SK-N-SH (cell line): ENCODE measurements at regions not wholly inside any gene's neighbourhood (a gene's known extent, or its start where the extent isn't known, plus 50 kb on each side); places are given as distances from the start of the nearest gene placed in this dataset.

ENCODE experiments used
- CTCF ChIA-PET: fragments of 300-600, 350-600 bp; formaldehyde crosslinking; extraction: SDS; loops from one replicate; lab custom pipeline; 2021; lab: Yijun Ruan, JAX
- POLR2A ChIA-PET: fragments of 350-600 bp; sonication (Branson Sonifier 250); formaldehyde crosslinking; extraction: SDS; loops from one replicate; lab custom pipeline; 2020; ENCODE audit warnings: antibody characterized with exemption, inconsistent platforms; lab: Yijun Ruan, JAX
- DNase-seq: peaks from one replicate; pipeline ENCODE4 v3.0.0; 2012
- H2AFZ ChIP-seq: fragments of 200-600 bp; sonication (generic); 2 replicates; pipeline ENCODE4 v1.8.1; 2016; ENCODE audit warnings: antibody characterized with exemption, mild to moderate bottlenecking, low read depth
- H3F3A ChIP-seq: fragments of 200-600 bp; sonication (generic); replicated peaks from 2 replicates; pipeline ENCODE3; 2016; ENCODE audit warnings: antibody characterized with exemption, mild to moderate bottlenecking; ENCODE audit not compliant: insufficient read depth
- H3K27ac ChIP-seq, 2 experiments: fragments of 200-500 bp in 1 of 2; fragments of 200-600 bp in 1 of 2; sonication (Bioruptor generic) in 1 of 2; sonication (generic), shearing (Covaris generic) in 1 of 2; 2 replicates each; pipeline versions ENCODE4 v1.5.1 to v1.6.1; 2014 to 2016; ENCODE audit warnings: low read depth in 2 of 2, inconsistent platforms in 1 of 2, low read length in 1 of 2, mild to moderate bottlenecking in 1 of 2, mixed read lengths in 1 of 2
- H3K27me3 ChIP-seq: fragments of 200-600 bp; sonication (generic), shearing (Covaris generic); 2 replicates; pipeline ENCODE4 v1.6.1; 2016; ENCODE audit warnings: mixed run types; ENCODE audit not compliant: insufficient read depth
- H3K36me3 ChIP-seq, 2 experiments: fragments of 200-500 bp in 1 of 2; fragments of 200-600 bp in 1 of 2; sonication (Bioruptor generic) in 1 of 2; sonication (generic) in 1 of 2; replicated peaks in 1 of 2; 2 replicates each; pipeline versions ENCODE3 to v1.5.1; 2014 to 2016; ENCODE audit warnings: low read length in 1 of 2, mild to moderate bottlenecking in 1 of 2; ENCODE audit not compliant: insufficient read depth in 2 of 2, control insufficient read depth in 1 of 2
- H3K4me1 ChIP-seq, 2 experiments: fragments of 200-500 bp in 1 of 2; fragments of 200-600 bp in 1 of 2; sonication (Bioruptor generic) in 1 of 2; sonication (generic), shearing (Covaris generic) in 1 of 2; 2 replicates each; pipeline versions ENCODE4 v1.5.1 to v1.6.1; 2014 to 2016; ENCODE audit warnings: low read depth in 1 of 2, low read length in 1 of 2, mixed run types in 1 of 2; ENCODE audit not compliant: insufficient read depth in 2 of 2, control insufficient read depth in 1 of 2
- H3K4me2 ChIP-seq: fragments of 200-600 bp; sonication (generic), shearing (Covaris generic); 2 replicates; pipeline ENCODE4 v1.6.1; 2017; ENCODE audit warnings: mixed run types
- H3K4me3 ChIP-seq, 2 experiments: fragments of 200-500 bp in 1 of 2; fragments of 200-600 bp in 1 of 2; sonication (Bioruptor generic) in 1 of 2; sonication (generic), shearing (Covaris generic) in 1 of 2; 2 replicates each; pipeline versions ENCODE4 v1.5.1 to v1.8.1; 2014 to 2016; ENCODE audit warnings: low read depth in 2 of 2, inconsistent platforms in 1 of 2, low read length in 1 of 2, mild to moderate bottlenecking in 1 of 2, mixed read lengths in 1 of 2, moderate library complexity in 1 of 2
- H3K79me2 ChIP-seq: fragments of 200-600 bp; sonication (generic); 2 replicates; pipeline ENCODE4 v1.8.1; 2017; ENCODE audit warnings: mild to moderate bottlenecking; ENCODE audit not compliant: insufficient read depth
- H3K9ac ChIP-seq: fragments of 200-600 bp; sonication (generic); 2 replicates; pipeline ENCODE4 v1.6.1; 2017; ENCODE audit warnings: mixed run types
- H3K9me2 ChIP-seq: fragments of 200-600 bp; sonication (generic); 2 replicates; pipeline ENCODE4 v1.6.1; 2017; ENCODE audit warnings: mixed run types
- H3K9me3 ChIP-seq: fragments of 200-600 bp; sonication (generic); 2 replicates; pipeline ENCODE4 v1.6.1; 2017; ENCODE audit warnings: mixed run types, mild to moderate bottlenecking, moderate library complexity
- H4K20me1 ChIP-seq: fragments of 200-600 bp; sonication (generic); 2 replicates; pipeline ENCODE4 v1.6.1; 2017; ENCODE audit warnings: mild to moderate bottlenecking, mixed run types; ENCODE audit not compliant: insufficient read depth
- CHD2 ChIP-seq: fragments of 150-350 bp; IDR thresholded peaks from 2 replicates; pipeline ENCODE4 v1.6.1; 2018; ENCODE audit warnings: low read length; ENCODE audit not compliant: partially characterized antibody
- ELF1 ChIP-seq: IDR thresholded peaks from 2 replicates; pipeline ENCODE4 v1.4.0; 2012
- FOSL2 ChIP-seq: IDR thresholded peaks from 2 replicates; pipeline ENCODE4 v1.4.0; 2012; ENCODE audit warnings: low read depth, mild to moderate bottlenecking, moderate library complexity, borderline replicate concordance
- FOXJ3 ChIP-seq: sonication (generic); formaldehyde crosslinking; IDR thresholded peaks from 2 replicates; pipeline ENCODE4 v1.5.1; 2020; ENCODE audit warnings: mild to moderate bottlenecking, missing genetic modification reagents
- FOXM1 ChIP-seq: IDR thresholded peaks from 2 replicates; pipeline ENCODE4 v1.4.0; 2012; ENCODE audit warnings: low read depth, mild to moderate bottlenecking
- GABPA ChIP-seq: IDR thresholded peaks from 2 replicates; pipeline ENCODE4 v1.4.0; 2012; ENCODE audit warnings: low read depth, mild to moderate bottlenecking
- JUND ChIP-seq: IDR thresholded peaks from 2 replicates; pipeline ENCODE4 v1.4.0; 2012
- MXI1 ChIP-seq: IDR thresholded peaks from 2 replicates; pipeline ENCODE4 v1.6.1; 2012; ENCODE audit warnings: mild to moderate bottlenecking, low read depth, low read length, improper control_type of control experiment
- NRF1 ChIP-seq: IDR thresholded peaks from 2 replicates; pipeline ENCODE4 v1.6.1; 2012; ENCODE audit warnings: low read depth, mild to moderate bottlenecking, low read length
- POLR2AphosphoS5 ChIP-seq: IDR thresholded peaks from 2 replicates; pipeline ENCODE4 v1.6.1; 2012; ENCODE audit warnings: low read depth, low read length
- RAD21 ChIP-seq: IDR thresholded peaks from 2 replicates; pipeline ENCODE4 v1.6.1; 2012; ENCODE audit warnings: mild to moderate bottlenecking, low read length
- RXRA ChIP-seq: IDR thresholded peaks from 2 replicates; pipeline ENCODE4 v1.4.0; 2012; ENCODE audit warnings: low read depth, mild to moderate bottlenecking, borderline replicate concordance
- SIN3A ChIP-seq: IDR thresholded peaks from 2 replicates; pipeline ENCODE4 v1.6.1; 2012; ENCODE audit warnings: low read depth, mild to moderate bottlenecking, low read length, moderate library complexity, borderline replicate concordance
- TAF1 ChIP-seq: IDR thresholded peaks from 2 replicates; pipeline ENCODE4 v1.6.1; 2012; ENCODE audit warnings: low read depth, mild to moderate bottlenecking, low read length, moderate library complexity, borderline replicate concordance
- TCF12 ChIP-seq: IDR thresholded peaks from 2 replicates; pipeline ENCODE4 v1.4.0; 2012
- WGBS: methylation state at CpG from one replicate; pipeline ENCODE4 v1.1.6; 2017; ENCODE audit warnings: low lambda C conversion rate; 5-methylcytosine and 5-hydroxymethylcytosine counted together
- TF ChIP-seq, protein P1 (sequence below): IDR thresholded peaks from 2 replicates; pipeline ENCODE4 v1.4.0; 2012; ENCODE audit warnings: low read depth
- TF ChIP-seq, protein P2 (sequence below): IDR thresholded peaks from 2 replicates; pipeline ENCODE4 v1.4.0; 2012; ENCODE audit warnings: low read depth, borderline replicate concordance
- TF ChIP-seq, protein P3 (sequence below): IDR thresholded peaks from 2 replicates; pipeline ENCODE4 v1.6.1; 2012; ENCODE audit warnings: mild to moderate bottlenecking, low read depth, low read length, moderate library complexity
- TF ChIP-seq, protein P4 (sequence below): fragments of 150-350 bp; IDR thresholded peaks from 2 replicates; pipeline ENCODE4 v1.6.1; 2017; ENCODE audit warnings: antibody characterized with exemption, low read length, low read depth, borderline replicate concordance
- TF ChIP-seq, protein P5 (sequence below): fragments of 150-350 bp; IDR thresholded peaks from 2 replicates; pipeline ENCODE4 v1.6.1; 2016; ENCODE audit warnings: mild to moderate bottlenecking, low read depth, low read length

DNA sequence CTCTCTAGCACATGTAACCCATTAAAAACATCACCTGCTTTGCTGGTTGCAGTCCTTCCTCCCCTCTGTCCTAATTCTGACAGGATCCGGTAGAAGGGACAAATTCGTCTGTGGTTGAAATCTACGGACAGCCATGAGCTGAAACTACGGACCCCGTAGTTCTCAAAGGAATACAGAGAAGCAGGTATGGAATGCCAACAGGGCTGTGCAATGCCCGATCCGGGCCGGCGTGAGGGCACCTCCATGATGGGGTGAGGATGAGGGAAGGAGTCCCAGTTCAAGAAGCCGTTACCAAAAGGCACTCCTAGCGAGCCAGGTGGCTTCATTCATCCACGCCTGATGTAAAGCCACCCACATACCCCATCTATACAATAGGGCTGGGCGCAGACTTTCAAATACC is 160.0 kb upstream of the NSMCE3 start:
- H2AFZ ChIP-seq: no peak overlapping the region
- WGBS: 56% methylated on average over 13 of the region's 13 CpGs
- ChIA-PET POLR2A (no interaction called here), CTCF (no interaction called here)
- H3K9ac ChIP-seq: no peak overlapping the region
- no peak overlapping the region for H3K27ac ChIP-seq
- H3K27me3 ChIP-seq: no peaks in the 10 kb centered on the region; the same call in 1 of the 2 replicates
- H3K79me2 ChIP-seq: no peaks in the 10 kb centered on the region
- no peak for DNase-seq
- no peak overlapping the region for H3K4me3 ChIP-seq
- no peaks in the 10 kb centered on the region for H3K36me3 ChIP-seq
- H3K9me2 ChIP-seq: no peaks in the 10 kb centered on the region
- no peaks in the 10 kb centered on the region for H3K9me3 ChIP-seq
- H4K20me1 ChIP-seq: no peaks in the 10 kb centered on the region
- no peaks in the 10 kb centered on the region for H3F3A ChIP-seq
- no peaks in the 10 kb centered on the region; a peak in 1 of 4 replicates for H3K4me1 ChIP-seq
- H3K4me2 ChIP-seq: no peak overlapping the region
- no peak for TF ChIP-seq FOXJ3 (CRISPR knock-in tag)
- no peak for TF ChIP-seq RXRA
- TF ChIP-seq TAF1: no peak
- TF ChIP-seq, protein P1, sequence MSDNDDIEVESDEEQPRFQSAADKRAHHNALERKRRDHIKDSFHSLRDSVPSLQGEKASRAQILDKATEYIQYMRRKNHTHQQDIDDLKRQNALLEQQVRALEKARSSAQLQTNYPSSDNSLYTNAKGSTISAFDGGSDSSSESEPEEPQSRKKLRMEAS: no peak
- no peak for TF ChIP-seq CHD2
- TF ChIP-seq MXI1: no peak
- TF ChIP-seq JUND: no peak
- TF ChIP-seq, protein P2, sequence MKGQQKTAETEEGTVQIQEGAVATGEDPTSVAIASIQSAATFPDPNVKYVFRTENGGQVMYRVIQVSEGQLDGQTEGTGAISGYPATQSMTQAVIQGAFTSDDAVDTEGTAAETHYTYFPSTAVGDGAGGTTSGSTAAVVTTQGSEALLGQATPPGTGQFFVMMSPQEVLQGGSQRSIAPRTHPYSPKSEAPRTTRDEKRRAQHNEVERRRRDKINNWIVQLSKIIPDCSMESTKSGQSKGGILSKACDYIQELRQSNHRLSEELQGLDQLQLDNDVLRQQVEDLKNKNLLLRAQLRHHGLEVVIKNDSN: no peak
- TF ChIP-seq POLR2AphosphoS5: no peak
- TF ChIP-seq, protein P3, sequence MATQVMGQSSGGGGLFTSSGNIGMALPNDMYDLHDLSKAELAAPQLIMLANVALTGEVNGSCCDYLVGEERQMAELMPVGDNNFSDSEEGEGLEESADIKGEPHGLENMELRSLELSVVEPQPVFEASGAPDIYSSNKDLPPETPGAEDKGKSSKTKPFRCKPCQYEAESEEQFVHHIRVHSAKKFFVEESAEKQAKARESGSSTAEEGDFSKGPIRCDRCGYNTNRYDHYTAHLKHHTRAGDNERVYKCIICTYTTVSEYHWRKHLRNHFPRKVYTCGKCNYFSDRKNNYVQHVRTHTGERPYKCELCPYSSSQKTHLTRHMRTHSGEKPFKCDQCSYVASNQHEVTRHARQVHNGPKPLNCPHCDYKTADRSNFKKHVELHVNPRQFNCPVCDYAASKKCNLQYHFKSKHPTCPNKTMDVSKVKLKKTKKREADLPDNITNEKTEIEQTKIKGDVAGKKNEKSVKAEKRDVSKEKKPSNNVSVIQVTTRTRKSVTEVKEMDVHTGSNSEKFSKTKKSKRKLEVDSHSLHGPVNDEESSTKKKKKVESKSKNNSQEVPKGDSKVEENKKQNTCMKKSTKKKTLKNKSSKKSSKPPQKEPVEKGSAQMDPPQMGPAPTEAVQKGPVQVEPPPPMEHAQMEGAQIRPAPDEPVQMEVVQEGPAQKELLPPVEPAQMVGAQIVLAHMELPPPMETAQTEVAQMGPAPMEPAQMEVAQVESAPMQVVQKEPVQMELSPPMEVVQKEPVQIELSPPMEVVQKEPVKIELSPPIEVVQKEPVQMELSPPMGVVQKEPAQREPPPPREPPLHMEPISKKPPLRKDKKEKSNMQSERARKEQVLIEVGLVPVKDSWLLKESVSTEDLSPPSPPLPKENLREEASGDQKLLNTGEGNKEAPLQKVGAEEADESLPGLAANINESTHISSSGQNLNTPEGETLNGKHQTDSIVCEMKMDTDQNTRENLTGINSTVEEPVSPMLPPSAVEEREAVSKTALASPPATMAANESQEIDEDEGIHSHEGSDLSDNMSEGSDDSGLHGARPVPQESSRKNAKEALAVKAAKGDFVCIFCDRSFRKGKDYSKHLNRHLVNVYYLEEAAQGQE: no peak
- TF ChIP-seq, protein P4, sequence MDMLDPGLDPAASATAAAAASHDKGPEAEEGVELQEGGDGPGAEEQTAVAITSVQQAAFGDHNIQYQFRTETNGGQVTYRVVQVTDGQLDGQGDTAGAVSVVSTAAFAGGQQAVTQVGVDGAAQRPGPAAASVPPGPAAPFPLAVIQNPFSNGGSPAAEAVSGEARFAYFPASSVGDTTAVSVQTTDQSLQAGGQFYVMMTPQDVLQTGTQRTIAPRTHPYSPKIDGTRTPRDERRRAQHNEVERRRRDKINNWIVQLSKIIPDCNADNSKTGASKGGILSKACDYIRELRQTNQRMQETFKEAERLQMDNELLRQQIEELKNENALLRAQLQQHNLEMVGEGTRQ: no peak
- no peak for TF ChIP-seq SIN3A
- TF ChIP-seq GABPA: no peak
- TF ChIP-seq ELF1: no peak
- TF ChIP-seq NRF1: no peak
- no peak for TF ChIP-seq FOXM1
- TF ChIP-seq, protein P5, sequence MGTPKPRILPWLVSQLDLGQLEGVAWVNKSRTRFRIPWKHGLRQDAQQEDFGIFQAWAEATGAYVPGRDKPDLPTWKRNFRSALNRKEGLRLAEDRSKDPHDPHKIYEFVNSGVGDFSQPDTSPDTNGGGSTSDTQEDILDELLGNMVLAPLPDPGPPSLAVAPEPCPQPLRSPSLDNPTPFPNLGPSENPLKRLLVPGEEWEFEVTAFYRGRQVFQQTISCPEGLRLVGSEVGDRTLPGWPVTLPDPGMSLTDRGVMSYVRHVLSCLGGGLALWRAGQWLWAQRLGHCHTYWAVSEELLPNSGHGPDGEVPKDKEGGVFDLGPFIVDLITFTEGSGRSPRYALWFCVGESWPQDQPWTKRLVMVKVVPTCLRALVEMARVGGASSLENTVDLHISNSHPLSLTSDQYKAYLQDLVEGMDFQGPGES: no peak
- no peak for TF ChIP-seq TCF12
- TF ChIP-seq FOSL2: no peak
- TF ChIP-seq RAD21: no peak
- TF ChIP-seq, all 33 proteins: peak for 0
